Fibroblast of gingiva (primary cell): ENCODE measurements at regions not wholly inside any gene's neighbourhood (a gene's known extent, or its start where the extent isn't known, plus 50 kb on each side); places are given as distances from the start of the nearest gene placed in this dataset.
"Not testable (repeated sequence)": the region's sequence is repeated elsewhere in the genome, so short reads cannot be mapped to it uniquely, and the experiment has no call there.

Experiments
- DNase-seq: peaks from one replicate; pipeline ENCODE4 v3.0.0-alpha.2; 2011; ENCODE audit warnings: low read depth

GRCh38 chr1:208347191-208347590 lies 103.0 kb upstream of the PLXNA2 start:
- no peak for DNase-seq

GRCh38 chr1:208349694-208350330 lies 105.6 kb upstream of the PLXNA2 start:
- DNase-seq: no peak

GRCh38 chr1:208350815-208351214 lies 106.6 kb upstream of the PLXNA2 start:
- no peak for DNase-seq

GRCh38 chr1:208351838-208352237 lies 107.7 kb upstream of the PLXNA2 start:
- DNase-seq: no peak

- not testable (repeated sequence) for DNase-seq
Observed at GRCh38 chr1:208353797-208354196, 109.6 kb upstream of the PLXNA2 start.

GRCh38 chr1:208357644-208358507 lies 113.7 kb upstream of the PLXNA2 start:
- no peak for DNase-seq

- DNase-seq: no peak
Observed at GRCh38 chr1:208358651-208359050, 114.5 kb upstream of the PLXNA2 start.

GRCh38 chr1:208362011-208362410 lies 117.8 kb upstream of the PLXNA2 start:
- DNase-seq: no peak

GRCh38 chr1:208366559-208366958 lies 122.4 kb upstream of the PLXNA2 start:
- no peak for DNase-seq

- no peak for DNase-seq
Observed at GRCh38 chr1:208369045-208369444, 124.9 kb upstream of the PLXNA2 start.

- no peak for DNase-seq
Observed at GRCh38 chr1:208369658-208370057, 125.5 kb upstream of the PLXNA2 start.

GRCh38 chr1:208374391-208374941 lies 130.3 kb upstream of the PLXNA2 start:
- no peak for DNase-seq

- no peak for DNase-seq
Observed at GRCh38 chr1:208381481-208381880, 137.3 kb upstream of the PLXNA2 start.

- DNase-seq: no peak
Observed at GRCh38 chr1:208387908-208388811, 144.0 kb upstream of the PLXNA2 start.

GRCh38 chr1:208393416-208393815 lies 149.2 kb upstream of the PLXNA2 start:
- DNase-seq: no peak

- DNase-seq: no peak
Observed at GRCh38 chr1:208393826-208394225, 149.6 kb upstream of the PLXNA2 start.

GRCh38 chr1:208397286-208397685 lies 153.1 kb upstream of the PLXNA2 start:
- DNase-seq: no peak

GRCh38 chr1:208405014-208405413 lies 160.8 kb upstream of the PLXNA2 start:
- no peak for DNase-seq

GRCh38 chr1:208409176-208409575 lies 165.0 kb upstream of the PLXNA2 start:
- no peak for DNase-seq

- DNase-seq: no peak
Observed at GRCh38 chr1:208410409-208410808, 166.2 kb upstream of the PLXNA2 start.

- DNase-seq: no peak
Observed at GRCh38 chr1:208413006-208413405, 168.8 kb upstream of the PLXNA2 start.

- no peak for DNase-seq
Observed at GRCh38 chr1:208418667-208419066, 174.5 kb upstream of the PLXNA2 start.
